Neural crest cell (in vitro differentiated cells): ENCODE measurements at regions not wholly inside any gene's neighbourhood (a gene's known extent, or its start where the extent isn't known, plus 50 kb on each side); places are given as distances from the start of the nearest gene placed in this dataset.
A peak's percentile ranks its signal among the peaks of the same experiment; 100 is the strongest.

ENCODE experiments used
- DNase-seq: peaks from one replicate; pipeline ENCODE4 v3.0.0; 2021; ENCODE audit warnings: low read depth, mixed read lengths, low spot score
- H3K27ac Mint-ChIP-seq: one replicate; pipeline ENCODE4 v1.8.0; 2021; ENCODE audit warnings: mild to moderate bottlenecking, mixed read lengths; ENCODE audit not compliant: unreplicated experiment
- H3K27me3 Mint-ChIP-seq: 2 replicates; pipeline ENCODE4 v1.8.0; 2021; ENCODE audit warnings: low read depth, mild to moderate bottlenecking, mixed read lengths
- H3K36me3 Mint-ChIP-seq: 2 replicates; pipeline ENCODE4 v1.8.0; 2021; ENCODE audit warnings: low read depth, mild to moderate bottlenecking, mixed read lengths
- H3K4me1 Mint-ChIP-seq: 2 replicates; pipeline ENCODE4 v1.8.0; 2021; ENCODE audit warnings: mixed read lengths
- H3K4me3 Mint-ChIP-seq: one replicate; pipeline ENCODE4 v1.8.0; 2021; ENCODE audit warnings: mild to moderate bottlenecking, mixed read lengths
- H3K9me3 Mint-ChIP-seq: 2 replicates; pipeline ENCODE4 v1.8.0; 2021; ENCODE audit warnings: mixed read lengths
- TF ChIP-seq, protein P1 (sequence below): fragments of 200-600 bp; sonication (generic); conservative IDR thresholded peaks from 2 replicates; pipeline ENCODE4 v1.5.0; 2021; ENCODE audit warnings: antibody characterized with exemption, mild to moderate bottlenecking

GRCh38 chr18:27632706-27633105 lies 447.6 kb upstream of the CHST9 start:
- no peaks in the 10 kb centered on the region for H3K4me1 Mint-ChIP-seq
- H3K9me3 Mint-ChIP-seq = no peaks in the 10 kb centered on the region
- DNase-seq = no peak
- H3K4me3 Mint-ChIP-seq = no peak overlapping the region
- TF ChIP-seq, protein P1, sequence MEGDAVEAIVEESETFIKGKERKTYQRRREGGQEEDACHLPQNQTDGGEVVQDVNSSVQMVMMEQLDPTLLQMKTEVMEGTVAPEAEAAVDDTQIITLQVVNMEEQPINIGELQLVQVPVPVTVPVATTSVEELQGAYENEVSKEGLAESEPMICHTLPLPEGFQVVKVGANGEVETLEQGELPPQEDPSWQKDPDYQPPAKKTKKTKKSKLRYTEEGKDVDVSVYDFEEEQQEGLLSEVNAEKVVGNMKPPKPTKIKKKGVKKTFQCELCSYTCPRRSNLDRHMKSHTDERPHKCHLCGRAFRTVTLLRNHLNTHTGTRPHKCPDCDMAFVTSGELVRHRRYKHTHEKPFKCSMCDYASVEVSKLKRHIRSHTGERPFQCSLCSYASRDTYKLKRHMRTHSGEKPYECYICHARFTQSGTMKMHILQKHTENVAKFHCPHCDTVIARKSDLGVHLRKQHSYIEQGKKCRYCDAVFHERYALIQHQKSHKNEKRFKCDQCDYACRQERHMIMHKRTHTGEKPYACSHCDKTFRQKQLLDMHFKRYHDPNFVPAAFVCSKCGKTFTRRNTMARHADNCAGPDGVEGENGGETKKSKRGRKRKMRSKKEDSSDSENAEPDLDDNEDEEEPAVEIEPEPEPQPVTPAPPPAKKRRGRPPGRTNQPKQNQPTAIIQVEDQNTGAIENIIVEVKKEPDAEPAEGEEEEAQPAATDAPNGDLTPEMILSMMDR = no peak
- no peaks in the 10 kb centered on the region for H3K27me3 Mint-ChIP-seq
- no peaks in the 10 kb centered on the region for H3K36me3 Mint-ChIP-seq
- no peak overlapping the region for H3K27ac Mint-ChIP-seq

DNA sequence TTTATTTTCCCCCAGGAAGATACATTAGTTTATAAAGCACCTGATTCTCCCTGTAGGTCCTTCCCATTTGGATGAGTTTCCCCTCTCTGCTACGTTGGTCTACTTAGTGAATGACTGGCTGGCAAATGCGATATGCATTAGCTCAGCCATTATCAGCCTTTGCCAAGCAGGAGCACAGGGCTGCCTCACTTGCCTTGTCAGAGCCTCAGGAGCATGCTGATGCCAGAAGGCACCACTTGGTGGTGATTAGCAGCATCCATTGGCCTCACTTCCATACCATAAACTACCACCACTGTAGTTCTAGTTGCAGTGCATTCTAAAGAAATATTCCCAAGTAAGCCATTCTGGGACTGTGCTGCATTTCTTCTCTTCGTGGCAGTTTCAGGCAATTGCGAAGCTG lies 442.8 kb upstream of the CHST9 start:
- Mint-ChIP-seq H3K4me3 (no peak overlapping the region), H3K9me3 (no peaks in the 10 kb centered on the region), H3K4me1 (no peaks in the 10 kb centered on the region), H3K36me3 (no peaks in the 10 kb centered on the region), H3K27ac (no peak overlapping the region), H3K27me3 (no peaks in the 10 kb centered on the region)
- no peak for DNase-seq
- TF ChIP-seq, protein P1 = no peak

DNA sequence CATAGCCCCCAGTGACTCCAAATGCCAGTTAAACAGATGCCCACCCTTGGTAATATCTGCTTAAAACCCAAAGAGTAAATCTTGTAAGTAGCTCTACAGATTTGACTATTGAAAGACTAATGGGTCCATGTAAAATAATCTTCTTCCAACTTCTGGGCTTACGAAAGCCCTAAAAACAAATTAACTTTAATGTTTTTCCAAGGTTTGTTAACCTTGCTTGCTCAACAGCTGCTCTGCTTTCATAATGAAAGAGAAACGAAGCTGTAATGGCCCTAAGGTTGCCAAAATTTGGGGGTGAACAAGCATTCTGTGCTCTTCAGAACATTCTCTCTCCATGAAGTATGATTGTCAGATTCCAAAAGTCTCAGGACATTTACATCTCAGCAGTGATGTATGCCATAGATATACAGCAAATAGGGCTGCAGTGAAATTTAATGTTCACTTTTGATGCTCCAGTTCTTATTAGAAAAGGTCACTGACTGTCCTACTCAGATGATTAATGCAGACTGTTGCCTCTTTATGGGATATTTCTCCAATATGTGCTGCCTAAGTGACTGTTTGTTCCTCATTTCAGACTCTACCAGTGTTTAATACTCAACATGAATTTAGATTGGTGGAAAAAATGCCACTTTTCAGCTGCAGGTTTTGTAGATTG lies 436.3 kb upstream of the CHST9 start:
- Mint-ChIP-seq H3K4me3 (no peak overlapping the region), H3K9me3 (no peaks in the 10 kb centered on the region), H3K27ac (peak overlapping the region; percentile 13), H3K27me3 (no peaks in the 10 kb centered on the region), H3K4me1 (peaks cover 7% of the 10 kb centered on the region), H3K36me3 (no peaks in the 10 kb centered on the region)
- TF ChIP-seq, protein P1 = no peak
- DNase-seq = no peak

- DNase-seq = no peak
- H3K27ac Mint-ChIP-seq = no peak overlapping the region
- peaks cover 13% of the 10 kb centered on the region for H3K4me1 Mint-ChIP-seq
- H3K4me3 Mint-ChIP-seq = no peak overlapping the region
- no peaks in the 10 kb centered on the region for H3K9me3 Mint-ChIP-seq
- no peaks in the 10 kb centered on the region for H3K27me3 Mint-ChIP-seq
- TF ChIP-seq, protein P1 = no peak
- no peaks in the 10 kb centered on the region for H3K36me3 Mint-ChIP-seq
Measured at GRCh38 chr18:27619906-27620305, 434.8 kb upstream of the CHST9 start.

DNA sequence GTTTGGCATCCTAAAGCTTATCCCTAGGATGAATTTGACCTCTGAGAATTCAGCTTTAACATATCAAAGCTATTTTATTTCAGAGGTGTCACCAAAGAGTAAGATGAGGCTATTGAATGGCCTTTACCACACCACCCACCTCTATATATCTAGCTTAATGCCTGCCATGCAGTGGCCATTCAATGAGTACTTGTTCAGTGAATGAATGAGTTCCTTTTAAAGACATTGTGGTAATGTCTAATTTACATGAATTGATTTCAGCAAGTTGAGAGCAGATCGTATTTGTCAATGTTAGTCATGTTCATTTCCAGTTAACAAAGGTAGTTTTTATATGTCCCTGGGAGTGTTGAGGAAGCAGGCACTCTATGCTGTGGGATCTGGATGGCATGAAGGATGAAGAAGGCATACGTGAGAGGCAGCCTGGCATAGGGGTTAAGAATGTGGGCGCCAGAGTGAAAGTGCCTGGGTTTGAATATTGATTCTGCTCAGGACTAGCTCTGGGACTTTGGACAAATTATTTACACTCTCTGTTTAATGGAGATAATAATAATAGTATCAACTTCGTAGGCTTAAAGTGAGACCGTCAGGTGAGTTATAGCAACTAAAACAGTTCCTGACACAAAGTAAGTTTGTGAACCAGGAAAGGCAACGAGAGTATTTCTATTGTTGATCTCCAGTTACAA lies 434.1 kb upstream of the CHST9 start:
- no peaks in the 10 kb centered on the region for H3K36me3 Mint-ChIP-seq
- H3K9me3 Mint-ChIP-seq = no peaks in the 10 kb centered on the region
- H3K27me3 Mint-ChIP-seq = no peaks in the 10 kb centered on the region
- H3K4me3 Mint-ChIP-seq = no peak overlapping the region
- DNase-seq = no peak
- H3K4me1 Mint-ChIP-seq = peaks cover 16% of the 10 kb centered on the region
- H3K27ac Mint-ChIP-seq = no peak overlapping the region
- TF ChIP-seq, protein P1 = no peak
